HG02759 (cell line): ENCODE measurements at regions not wholly inside any gene's neighbourhood (a gene's known extent, or its start where the extent isn't known, plus 50 kb on each side); places are given as distances from the start of the nearest gene placed in this dataset.
"Not testable (repeated sequence)": the region's sequence is repeated elsewhere in the genome, so short reads cannot be mapped to it uniquely, and the experiment has no call there.

Experiments used
- ATAC-seq: cut with Tn5 transposase; IDR thresholded peaks from one replicate; pipeline ENCODE4 v1.9.1; 2021; ENCODE audit warnings: mild to moderate bottlenecking, moderate library complexity; ENCODE audit not compliant: unreplicated experiment

GRCh38 chr2:91422102-91422501 is 2730.6 kb downstream of the RPIA start:
- not testable (repeated sequence) for ATAC-seq

DNA sequence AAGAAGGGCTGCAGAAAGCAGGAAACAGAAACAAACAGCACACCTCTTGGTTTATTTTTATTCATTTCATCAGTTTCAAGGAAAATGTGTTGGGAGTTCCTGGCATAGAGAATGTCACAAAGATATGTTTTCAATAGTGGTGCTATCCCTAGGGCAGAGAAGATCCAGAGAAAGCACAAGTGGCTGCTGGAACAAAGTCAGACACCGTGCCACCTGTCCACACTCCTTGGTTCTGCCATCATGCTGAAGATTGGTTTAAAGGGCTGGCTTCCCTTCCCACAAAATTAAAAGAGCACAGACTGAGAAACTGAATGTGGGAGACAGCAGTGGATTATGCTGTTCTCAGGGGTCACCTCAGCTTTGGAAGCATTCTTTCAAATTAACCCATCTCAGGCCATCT is 2735.7 kb downstream of the RPIA start:
- ATAC-seq = not testable (repeated sequence)

DNA sequence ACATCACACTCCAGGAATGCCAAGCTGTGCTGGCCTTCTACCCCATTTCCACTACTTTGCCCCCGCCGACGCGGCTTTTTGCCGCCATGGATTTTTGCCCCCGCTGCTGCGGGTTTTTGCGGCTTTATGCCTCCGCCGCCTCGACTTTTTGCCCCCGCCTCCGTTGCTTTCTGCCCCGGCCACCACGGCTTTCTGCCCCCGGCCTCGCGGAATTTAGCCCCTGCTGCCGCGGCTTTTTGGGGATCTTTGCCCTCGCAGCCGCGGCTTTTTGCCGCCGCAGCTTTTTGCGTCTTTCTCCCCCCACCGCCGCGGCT is 2750.4 kb downstream of the RPIA start:
- ATAC-seq = not testable (repeated sequence)

DNA sequence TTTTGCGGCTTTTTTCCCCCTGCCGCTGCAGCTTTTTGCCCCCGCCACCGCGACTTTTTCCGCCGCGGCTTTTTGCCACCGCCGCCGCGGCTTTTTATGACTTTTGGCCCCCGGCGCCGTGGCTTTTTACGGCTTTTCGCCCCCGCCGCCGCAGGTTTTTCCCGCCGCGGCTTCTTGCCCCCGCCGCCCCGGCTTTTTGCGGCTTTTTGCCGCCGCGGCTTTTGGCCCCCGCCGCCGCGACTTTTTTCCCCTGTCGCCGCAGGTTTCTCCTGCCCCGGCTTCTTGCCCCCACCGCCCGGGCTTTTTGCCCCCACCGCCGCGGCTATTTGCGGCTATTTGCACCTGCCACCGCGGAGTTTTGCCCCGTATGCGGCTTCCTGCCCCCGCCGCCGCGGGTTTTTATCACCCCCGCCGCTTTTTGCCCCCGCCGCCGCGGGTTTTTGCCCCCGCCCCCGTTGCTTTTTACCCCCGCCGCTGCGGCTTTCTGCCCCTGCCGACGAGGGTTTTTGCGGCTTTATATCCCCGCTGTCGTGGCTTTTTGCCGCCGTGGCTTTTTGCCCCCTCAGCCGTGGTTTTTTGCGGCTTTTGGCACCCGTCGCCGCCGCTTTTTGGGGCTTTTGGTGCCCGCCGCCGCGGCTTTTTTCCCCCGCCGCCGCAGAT is 2750.9 kb downstream of the RPIA start:
- ATAC-seq = no peak

DNA sequence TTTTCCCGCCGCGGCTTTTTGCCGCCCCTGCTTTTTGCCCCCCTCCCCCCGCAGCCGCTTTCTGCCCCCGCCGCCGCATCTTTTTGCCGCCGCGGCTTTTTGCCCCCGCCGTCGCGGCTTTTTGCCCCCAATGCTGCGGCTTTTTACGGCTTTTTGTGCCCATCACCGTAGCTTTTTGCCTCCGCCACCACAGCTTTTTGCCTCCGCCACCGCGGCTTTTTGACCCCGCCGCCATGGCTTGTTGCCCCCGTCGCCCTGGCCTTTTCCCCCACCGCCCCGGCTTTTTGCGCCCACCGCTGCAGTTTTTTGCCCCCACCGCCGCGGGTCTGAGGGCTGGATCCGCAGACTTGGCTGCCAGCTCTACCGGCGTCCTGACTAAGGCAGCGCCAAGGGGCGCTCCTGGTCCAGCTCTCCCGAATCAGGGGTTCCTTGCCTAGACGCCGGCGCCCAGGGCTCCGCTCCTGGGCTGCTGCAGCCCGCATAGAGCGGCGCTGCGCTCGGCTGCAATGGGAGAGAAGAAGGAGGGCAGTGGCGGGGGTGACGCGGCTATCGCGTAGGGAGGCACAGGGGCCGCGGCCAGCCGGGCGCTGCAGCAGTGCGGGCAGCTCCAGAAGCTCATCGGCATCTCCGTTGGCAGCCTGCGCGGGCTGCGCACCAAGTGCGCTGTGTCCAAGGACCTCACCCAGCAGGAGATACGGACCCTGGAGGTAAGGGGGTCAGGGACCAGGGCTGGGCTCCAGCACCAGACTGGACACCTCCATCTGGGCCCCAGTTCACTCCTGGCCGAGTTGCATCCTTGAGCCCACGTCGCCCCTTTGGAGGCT is 2751.6 kb downstream of the RPIA start:
- ATAC-seq = not testable (repeated sequence)

DNA sequence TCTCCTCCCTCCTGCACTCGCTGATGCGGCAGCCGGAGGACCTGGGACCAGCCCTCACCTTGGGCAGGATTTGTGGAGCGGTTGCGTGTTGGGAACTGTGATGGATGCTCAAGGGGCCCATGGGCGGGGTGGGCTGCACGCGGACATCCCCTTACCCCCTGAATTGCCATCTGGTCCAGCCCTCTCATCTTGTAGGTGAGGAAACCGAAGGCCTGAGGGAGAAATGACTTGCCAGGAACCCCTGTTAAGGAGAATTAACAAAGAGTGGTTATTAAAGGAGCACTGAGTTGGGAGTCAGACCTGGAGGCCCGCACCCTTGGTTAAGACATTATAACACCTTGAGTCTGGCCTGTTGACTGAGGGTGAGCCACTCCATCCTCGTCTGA is 2752.2 kb downstream of the RPIA start:
- ATAC-seq = not testable (repeated sequence)

DNA sequence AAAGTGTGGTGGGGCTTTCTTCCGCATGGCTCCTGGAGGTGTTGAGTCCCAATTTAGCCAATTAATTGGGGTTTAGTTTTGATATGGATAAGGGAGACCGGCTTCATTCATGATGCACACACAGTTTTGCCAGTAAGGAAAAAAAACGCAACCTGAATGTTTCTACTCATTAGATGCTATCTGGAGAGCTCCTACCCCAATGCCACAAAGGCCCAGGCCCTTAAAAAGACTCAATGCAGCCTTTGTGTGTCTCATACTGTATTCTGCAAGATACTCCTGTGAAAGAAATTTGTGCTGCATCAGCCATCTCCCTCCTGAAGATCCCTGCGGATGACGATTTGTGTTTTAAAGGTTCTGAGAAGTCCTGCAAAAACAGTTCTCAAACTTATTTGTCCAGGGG is 2754.2 kb downstream of the RPIA start:
- not testable (repeated sequence) for ATAC-seq

- ATAC-seq = not testable (repeated sequence)
Observed at GRCh38 chr2:91446489-91446888, 2755.0 kb downstream of the RPIA start.

DNA sequence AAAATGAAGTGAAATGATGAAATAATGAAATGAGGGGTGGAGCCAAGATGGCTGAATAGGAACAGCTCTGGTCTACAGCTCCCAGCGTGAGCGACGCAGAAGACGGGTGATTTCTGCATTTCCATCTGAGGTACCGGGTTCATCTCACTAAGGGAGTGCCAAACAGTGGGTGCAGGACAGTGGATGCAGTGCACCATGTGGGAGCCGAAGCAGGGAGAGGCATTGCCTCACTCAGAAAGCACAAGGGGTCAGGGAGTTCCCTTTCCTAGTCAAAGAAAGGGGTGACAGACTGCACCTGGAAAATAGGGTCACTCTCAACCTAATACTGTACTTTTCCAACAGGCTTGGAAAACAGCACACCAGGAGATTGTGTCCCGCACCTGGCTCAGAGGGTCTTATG is 2755.4 kb downstream of the RPIA start:
- ATAC-seq = not testable (repeated sequence)

DNA sequence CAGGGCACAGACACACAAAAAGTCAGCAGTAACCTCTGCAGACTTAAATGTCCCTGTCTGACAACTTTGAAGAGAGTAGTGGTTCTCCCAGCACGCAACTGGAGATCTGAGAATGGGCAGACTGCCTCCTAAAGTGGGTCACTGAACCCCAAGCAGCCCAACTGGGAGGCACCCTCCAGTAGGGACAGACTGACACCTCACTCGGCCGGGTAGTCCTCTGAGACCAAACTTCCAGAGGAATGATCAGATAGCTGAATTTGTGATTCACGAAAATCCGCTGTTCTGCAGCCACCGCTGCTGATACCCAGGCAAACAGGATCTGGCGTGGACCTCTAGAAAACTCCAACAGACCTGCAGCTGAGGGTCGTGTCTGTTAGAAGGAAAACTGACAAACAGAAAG is 2756.0 kb downstream of the RPIA start:
- not testable (repeated sequence) for ATAC-seq

DNA sequence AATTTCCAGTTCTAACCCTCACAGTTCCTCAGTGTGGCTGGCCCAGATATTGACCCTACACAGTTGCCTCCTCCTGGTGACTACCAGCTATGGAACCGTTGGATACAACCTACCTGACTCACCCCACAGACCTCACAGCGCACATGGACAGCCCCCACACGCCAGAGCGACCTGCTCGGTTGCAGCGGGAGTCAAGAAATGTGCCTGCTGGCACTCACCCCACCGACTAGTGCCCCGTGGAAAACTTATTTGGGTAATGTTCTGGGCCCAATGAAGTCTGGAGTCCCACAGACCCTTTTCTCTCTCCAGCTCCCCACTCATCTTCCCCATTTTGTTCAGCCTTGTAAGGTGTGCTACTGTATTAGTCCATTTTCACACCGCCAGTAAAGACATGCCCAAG is 2770.8 kb downstream of the RPIA start:
- ATAC-seq = not testable (repeated sequence)

- ATAC-seq = not testable (repeated sequence)
Observed at GRCh38 chr2:91463007-91463406, 2771.5 kb downstream of the RPIA start.

DNA sequence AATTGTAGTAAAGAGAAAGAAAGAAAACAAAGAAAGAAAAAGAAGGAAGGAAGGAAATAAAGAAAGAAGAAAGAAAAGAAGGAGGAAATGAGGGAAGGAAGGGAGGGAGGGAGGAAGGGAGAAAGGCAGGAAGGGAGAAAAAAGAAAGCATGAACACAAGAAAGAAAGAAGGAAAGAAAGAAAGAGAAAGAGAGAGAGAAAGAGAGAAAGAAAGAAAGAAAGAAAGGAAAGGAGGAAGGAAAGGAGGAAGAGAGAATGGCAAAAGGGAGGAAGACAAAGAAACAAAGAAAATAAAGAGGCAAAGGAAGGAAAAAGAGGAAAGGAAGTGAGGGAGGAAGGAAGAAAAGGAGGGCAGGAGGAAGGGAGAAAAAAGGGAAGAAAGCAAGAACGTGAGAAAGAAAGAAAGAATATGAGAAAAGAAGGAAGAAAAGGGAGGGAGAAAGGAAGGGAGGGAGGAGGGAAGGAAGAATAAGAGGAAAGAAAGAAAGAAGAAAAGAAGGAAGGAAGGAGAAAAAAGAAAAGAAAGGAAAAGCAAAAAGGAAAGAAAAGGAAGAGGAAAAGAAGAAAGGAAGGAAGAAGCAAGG is 2775.4 kb downstream of the RPIA start:
- ATAC-seq = not testable (repeated sequence)

- not testable (repeated sequence) for ATAC-seq
Observed at GRCh38 chr2:91476244-91476935, 2784.9 kb downstream of the RPIA start.

GRCh38 chr2:91476936-91477246 is 2785.4 kb downstream of the RPIA start:
- ATAC-seq = not testable (repeated sequence)

- ATAC-seq = not testable (repeated sequence)
Observed at GRCh38 chr2:91477291-91477690, 2785.8 kb downstream of the RPIA start.

DNA sequence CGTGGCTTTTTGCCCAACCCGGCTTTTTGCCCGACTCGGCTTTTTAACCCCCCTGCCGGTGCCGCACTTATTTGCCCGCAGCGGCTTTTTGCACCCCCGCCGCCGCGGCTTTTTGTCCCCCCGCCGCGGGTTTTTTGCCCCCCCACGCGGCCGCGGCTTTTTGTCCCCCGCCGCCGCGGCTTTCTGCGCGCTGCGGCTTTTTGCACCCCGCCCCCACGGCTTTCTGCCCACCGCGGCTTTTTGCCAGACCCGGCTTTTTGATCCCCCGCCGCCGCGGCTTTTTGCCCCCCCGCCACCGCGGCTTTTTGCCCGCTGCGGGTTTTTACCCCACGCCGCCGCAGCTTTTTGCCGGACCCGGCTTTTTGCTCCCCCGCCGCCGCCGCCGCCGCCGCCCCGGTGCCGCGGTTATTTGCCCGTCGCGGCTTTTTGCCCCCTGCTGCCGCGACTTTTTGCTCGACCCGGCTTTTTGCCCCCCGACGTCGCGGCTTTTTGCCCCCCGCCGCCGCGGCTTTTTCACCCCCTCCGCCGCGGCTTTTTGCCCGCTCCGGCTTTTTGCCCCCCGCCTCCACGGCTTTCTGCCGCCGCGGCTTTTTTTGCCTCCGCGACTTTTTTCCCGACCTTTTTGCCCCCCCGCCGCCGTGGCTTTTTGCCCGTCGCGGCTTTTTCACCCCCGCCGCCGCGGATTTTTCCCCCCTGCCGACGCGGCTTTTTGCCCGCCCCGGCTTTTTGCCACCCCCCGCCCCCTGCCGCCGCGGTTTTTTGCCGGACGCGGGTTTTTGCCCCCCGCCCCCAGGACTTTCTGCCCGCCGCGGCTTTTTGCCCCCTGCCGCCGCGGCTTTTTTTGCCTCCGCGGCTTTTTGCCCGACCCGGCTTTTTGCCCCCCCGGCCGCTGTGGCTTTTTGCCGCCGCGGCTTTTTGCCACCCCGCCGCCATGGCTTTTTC is 2786.5 kb downstream of the RPIA start:
- no peak for ATAC-seq

DNA sequence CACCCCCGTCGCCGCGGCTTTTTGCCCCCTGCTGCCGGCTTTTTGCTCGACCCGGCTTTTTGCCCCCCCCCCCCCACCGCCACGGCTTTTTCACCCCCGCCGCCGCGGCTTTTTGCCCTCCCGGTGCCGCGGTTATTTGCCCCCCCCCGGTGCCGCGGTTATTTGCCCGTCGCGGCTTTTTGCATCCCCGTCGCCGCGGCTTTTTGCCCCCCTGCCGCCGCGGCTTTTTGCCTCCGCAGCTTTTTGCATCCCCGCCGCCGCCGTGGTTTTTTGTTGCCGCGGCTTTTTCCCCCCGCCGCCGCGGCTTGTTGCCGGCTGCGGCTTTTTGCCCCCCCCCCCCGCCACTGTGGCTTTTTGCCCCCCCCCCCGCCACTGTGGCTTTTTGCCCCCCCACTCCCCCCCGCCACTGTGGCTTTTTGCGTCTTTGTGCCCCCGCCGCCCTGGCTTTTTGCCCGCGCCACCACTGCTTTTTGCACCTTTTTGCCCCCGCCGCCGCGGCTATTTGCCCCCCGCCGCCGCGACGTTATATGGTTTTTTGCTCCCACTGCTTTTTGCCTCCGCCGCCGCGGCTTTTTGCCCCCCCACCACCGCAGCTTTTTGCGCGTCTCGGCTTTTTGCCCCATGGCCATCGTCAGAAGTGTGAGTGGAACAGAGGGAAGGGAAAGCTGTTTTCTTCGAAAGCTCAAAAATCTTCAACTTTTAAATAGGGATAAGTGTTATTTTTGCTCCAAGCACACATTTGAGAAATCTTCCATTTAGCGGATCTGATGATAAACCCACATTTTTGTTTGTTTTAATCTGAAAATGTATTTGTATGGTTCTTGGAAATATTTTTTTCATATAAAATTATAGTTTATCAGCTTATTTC is 2787.6 kb downstream of the RPIA start:
- ATAC-seq = not testable (repeated sequence)

GRCh38 chr2:91485226-91485625 is 2793.8 kb downstream of the RPIA start:
- ATAC-seq = not testable (repeated sequence)
